HEK293T (cell line): ENCODE measurements at regions not wholly inside any gene's neighbourhood (a gene's known extent, or its start where the extent isn't known, plus 50 kb on each side); places are given as distances from the start of the nearest gene placed in this dataset.

Experiments used
- CTCF ChIA-PET: fragments of 350-600 bp; formaldehyde crosslinking; extraction: SDS; loops from one replicate; lab custom pipeline; 2021; ENCODE audit warnings: antibody characterized with exemption, inconsistent platforms; lab: Yijun Ruan, JAX
- POLR2A ChIA-PET: fragments of 350-600 bp; formaldehyde crosslinking; extraction: SDS; loops from one replicate; lab custom pipeline; 2020; ENCODE audit warnings: antibody characterized with exemption, inconsistent platforms; lab: Yijun Ruan, JAX
- DNase-seq: peaks from one replicate; pipeline ENCODE4 v3.0.0; 2012; ENCODE audit warnings: mixed read lengths; ENCODE audit errors: extremely low spot score
- ARNT ChIP-seq: fragments of 450-650 bp; IDR thresholded peaks from 2 replicates; pipeline ENCODE4 v1.6.1; 2017; ENCODE audit warnings: mild to moderate bottlenecking
- BHLHE40 ChIP-seq: fragments of 450-650 bp; IDR thresholded peaks from 2 replicates; pipeline ENCODE4 v1.6.1; 2016; ENCODE audit warnings: mild to moderate bottlenecking, moderate library complexity, borderline replicate concordance
- CTBP1 ChIP-seq: fragments of 450-650 bp; IDR thresholded peaks from 2 replicates; pipeline ENCODE4 v1.6.1; 2016; ENCODE audit warnings: borderline replicate concordance
- ELF4 ChIP-seq: fragments of 450-650 bp; IDR thresholded peaks from 2 replicates; pipeline ENCODE4 v1.6.1; 2017; ENCODE audit warnings: antibody characterized with exemption
- FOXA1 ChIP-seq: fragments of 450-650 bp; IDR thresholded peaks from 2 replicates; pipeline ENCODE4 v1.6.1; 2016; ENCODE audit warnings: mild to moderate bottlenecking
- FOXK2 ChIP-seq: fragments of 450-650 bp; IDR thresholded peaks from 2 replicates; pipeline ENCODE4 v1.6.1; 2016; ENCODE audit warnings: mild to moderate bottlenecking
- FOXM1 ChIP-seq: fragments of 450-650 bp; IDR thresholded peaks from 2 replicates; pipeline ENCODE4 v1.6.1; 2017; ENCODE audit warnings: mild to moderate bottlenecking, borderline replicate concordance
- HDGF ChIP-seq: fragments of 450-650 bp; IDR thresholded peaks from 2 replicates; pipeline ENCODE4 v1.6.1; 2017; ENCODE audit warnings: antibody characterized with exemption, borderline replicate concordance
- L3MBTL2 ChIP-seq: fragments of 450-650 bp; conservative IDR thresholded peaks from 2 replicates; pipeline ENCODE4 v1.6.1; 2016; ENCODE audit warnings: mild to moderate bottlenecking
- LEF1 ChIP-seq: fragments of 450-650 bp; IDR thresholded peaks from 2 replicates; pipeline ENCODE4 v1.6.1; 2017; ENCODE audit warnings: mild to moderate bottlenecking, borderline replicate concordance
- NFRKB ChIP-seq: fragments of 450-650 bp; IDR thresholded peaks from 2 replicates; pipeline ENCODE4 v1.6.1; 2016; ENCODE audit warnings: mild to moderate bottlenecking, moderate library complexity
- SP1 ChIP-seq: fragments of 450-650 bp; IDR thresholded peaks from 2 replicates; pipeline ENCODE4 v1.6.1; 2017
- SUZ12 ChIP-seq: fragments of 450-650 bp; IDR thresholded peaks from 2 replicates; pipeline ENCODE4 v1.6.1; 2016; ENCODE audit warnings: mild to moderate bottlenecking
- TARDBP ChIP-seq: fragments of 450-650 bp; IDR thresholded peaks from 2 replicates; pipeline ENCODE4 v1.6.1; 2016
- ZNF384 ChIP-seq: fragments of 450-650 bp; IDR thresholded peaks from 2 replicates; pipeline ENCODE4 v1.6.1; 2016
- TF ChIP-seq, protein P1 (sequence below): fragments of 450-650 bp; IDR thresholded peaks from 2 replicates; pipeline ENCODE4 v1.6.1; 2016

DNA sequence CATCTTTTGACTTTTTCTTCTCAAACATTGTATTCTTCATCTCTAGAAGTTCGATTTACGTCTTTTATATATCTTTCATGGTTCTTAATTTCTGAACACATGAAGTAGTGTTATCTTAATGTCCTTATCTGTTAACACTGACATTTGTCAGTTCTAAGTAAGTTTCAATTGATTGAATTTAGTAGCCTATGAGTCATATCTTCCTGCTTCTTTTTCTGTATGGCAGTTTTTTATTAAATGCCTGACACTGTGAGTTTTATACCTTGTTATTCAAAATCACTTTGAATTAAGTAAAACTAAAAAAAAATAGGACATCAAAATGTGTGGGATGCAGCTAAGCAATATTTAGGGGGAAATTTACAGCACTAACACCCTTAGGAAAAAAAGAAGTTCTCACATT, 707.0 kb upstream of the ACO1 start:
- ChIA-PET POLR2A (no interaction called here), CTCF (no interaction called here)
- DNase-seq = no peak
- no peak for TF ChIP-seq LEF1
- no peak for TF ChIP-seq FOXA1
- TF ChIP-seq ARNT = no peak
- no peak for TF ChIP-seq CTBP1
- TF ChIP-seq FOXM1 = no peak

DNA sequence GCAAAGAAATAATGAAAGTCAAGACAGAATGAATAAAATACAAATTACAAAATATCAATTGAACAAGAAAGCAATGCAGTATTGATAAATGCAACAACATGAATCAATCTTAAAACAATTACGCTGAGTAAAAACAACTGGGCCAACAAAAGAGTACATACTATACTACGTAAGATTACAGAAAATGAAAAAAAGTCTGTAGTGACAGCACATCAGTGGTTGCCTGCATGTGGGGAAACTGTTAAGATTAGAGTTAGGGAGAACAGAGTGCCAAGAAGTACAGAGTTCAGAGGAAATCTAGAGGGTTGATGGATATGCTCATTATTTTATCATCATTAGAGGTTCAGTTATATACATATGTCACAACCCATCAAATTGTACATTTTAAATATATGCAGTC, 706.6 kb upstream of the ACO1 start:
- no peak for DNase-seq
- ChIA-PET CTCF (no interaction called here), POLR2A (no interaction called here)
- TF ChIP-seq LEF1 (no peak), FOXK2 (no peak), BHLHE40 (no peak), TARDBP (no peak), HDGF (no peak), FOXA1 (no peak), ELF4 (no peak), SUZ12 (no peak), CTBP1 (no peak), SP1 (no peak)

DNA sequence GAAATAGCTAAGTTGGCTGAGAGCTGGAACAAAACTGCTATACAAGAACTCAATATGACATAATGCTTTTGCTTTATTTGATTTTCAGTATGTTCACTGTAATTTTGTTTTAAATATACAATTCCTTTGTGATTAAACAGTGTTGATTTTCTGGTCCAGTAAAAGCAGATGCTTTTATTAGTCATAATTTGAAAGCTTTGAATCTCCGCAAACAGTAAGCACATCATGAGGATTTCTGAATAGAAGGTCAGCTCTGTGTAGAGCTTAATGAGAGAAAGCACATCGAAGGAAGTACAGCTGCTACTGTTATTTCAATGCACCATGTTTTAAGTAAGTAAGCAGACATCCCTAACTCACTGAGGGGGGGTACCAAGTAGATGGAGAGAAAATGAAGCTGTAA, 701.3 kb upstream of the ACO1 start:
- ChIA-PET CTCF (no interaction called here), POLR2A (no interaction called here)
- TF ChIP-seq FOXK2 (no peak), NFRKB (no peak), HDGF (no peak)
- DNase-seq = no peak

DNA sequence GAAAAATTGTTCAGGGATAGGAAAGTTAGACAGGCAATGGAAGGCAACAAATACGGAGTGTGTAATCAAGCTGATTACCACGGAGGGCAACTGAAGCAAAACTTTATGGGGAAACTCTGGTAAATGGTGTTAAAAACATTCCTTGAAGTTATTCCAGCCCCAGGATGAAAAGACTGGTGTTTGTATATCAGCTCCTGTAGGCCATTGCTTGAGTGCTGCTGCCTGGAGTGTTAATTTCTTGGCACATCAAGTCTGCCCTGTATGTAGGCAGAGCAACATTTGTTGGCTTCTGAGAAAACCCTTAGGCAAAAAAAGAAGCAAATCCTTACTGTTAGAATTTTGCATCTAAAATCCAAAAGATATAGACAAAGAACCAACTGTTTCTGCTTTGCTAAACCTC, 686.5 kb upstream of the ACO1 start:
- TF ChIP-seq ELF4 (no peak), SP1 (no peak), TARDBP (no peak), HDGF (no peak), FOXM1 (no peak), ZNF384 (no peak), NFRKB (no peak), L3MBTL2 (no peak), CTBP1 (no peak), SUZ12 (no peak), FOXA1 (no peak), LEF1 (no peak), FOXK2 (no peak), BHLHE40 (no peak), ARNT (no peak)
- TF ChIP-seq, protein P1, sequence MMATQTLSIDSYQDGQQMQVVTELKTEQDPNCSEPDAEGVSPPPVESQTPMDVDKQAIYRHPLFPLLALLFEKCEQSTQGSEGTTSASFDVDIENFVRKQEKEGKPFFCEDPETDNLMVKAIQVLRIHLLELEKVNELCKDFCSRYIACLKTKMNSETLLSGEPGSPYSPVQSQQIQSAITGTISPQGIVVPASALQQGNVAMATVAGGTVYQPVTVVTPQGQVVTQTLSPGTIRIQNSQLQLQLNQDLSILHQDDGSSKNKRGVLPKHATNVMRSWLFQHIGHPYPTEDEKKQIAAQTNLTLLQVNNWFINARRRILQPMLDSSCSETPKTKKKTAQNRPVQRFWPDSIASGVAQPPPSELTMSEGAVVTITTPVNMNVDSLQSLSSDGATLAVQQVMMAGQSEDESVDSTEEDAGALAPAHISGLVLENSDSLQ = no peak
- ChIA-PET CTCF (no interaction called here), POLR2A (no interaction called here)
- no peak for DNase-seq

DNA sequence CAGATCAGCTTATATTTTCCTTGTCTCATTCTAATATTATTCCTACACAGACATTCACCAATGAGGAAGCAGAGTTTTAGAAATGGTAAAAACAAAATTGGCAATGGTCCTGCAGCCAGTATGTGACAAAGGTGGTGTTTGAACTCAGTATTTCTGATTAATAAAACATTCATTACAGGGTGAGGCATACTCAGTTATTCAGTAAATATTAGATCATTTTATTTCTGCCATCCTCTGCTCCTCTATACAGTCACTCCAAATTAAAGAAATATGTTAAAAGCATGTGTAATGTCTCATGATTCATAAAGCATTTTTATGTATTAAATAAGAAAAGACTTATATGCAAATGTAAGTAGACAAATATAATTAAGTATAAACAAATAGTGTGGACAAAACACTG, 684.6 kb upstream of the ACO1 start:
- ChIA-PET CTCF (no interaction called here), POLR2A (no interaction called here)
- TF ChIP-seq SUZ12 (no peak), NFRKB (no peak), HDGF (no peak), FOXK2 (no peak), SP1 (no peak), ELF4 (no peak), TARDBP (no peak), FOXM1 (no peak), LEF1 (no peak), ZNF384 (no peak), ARNT (no peak), FOXA1 (no peak), CTBP1 (no peak), BHLHE40 (no peak), L3MBTL2 (no peak)
- TF ChIP-seq, protein P1 = no peak
- no peak for DNase-seq

DNA sequence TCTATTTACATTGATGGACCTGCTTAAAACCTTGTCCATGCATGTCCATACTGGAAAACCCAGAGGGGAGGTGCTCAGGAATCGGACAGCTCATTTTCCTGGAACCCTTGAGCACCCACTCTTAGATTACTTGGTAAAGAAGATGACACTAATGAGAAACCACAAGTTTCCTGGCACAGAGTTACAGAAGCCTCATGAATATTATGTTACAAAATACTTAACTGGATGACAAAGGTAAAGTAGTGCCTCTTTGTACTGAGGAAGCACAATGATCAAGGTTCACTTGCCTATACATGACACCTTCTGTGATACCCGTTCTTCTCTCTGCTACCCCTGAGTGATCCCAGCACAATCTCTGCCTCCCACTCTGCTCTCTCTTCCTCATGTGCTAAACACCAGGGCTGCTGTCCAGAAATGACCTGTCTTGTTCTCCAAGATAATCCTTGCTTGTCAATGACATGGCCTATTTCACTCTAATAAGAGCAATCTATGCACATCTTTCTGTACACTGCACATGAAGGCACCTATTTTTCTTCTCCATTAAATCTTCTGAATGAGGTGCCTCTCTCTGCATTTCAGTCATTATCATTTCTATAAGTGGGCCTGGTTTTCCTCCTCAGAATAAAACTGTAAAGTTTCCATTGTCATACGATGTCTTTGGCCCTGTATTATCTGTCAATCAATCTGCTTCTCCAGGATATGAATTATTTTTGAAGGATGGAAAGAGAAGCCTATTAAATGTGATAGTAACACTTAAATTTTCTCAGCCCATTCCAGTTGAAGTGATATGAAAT, 684.0 kb upstream of the ACO1 start:
- no peak for DNase-seq

More for the DNA sequence above, 684.0 kb upstream of the ACO1 start:
- TF ChIP-seq ELF4 (no peak), FOXK2 (no peak), LEF1 (no peak), SP1 (no peak), L3MBTL2 (no peak), ARNT (no peak), NFRKB (no peak), FOXM1 (no peak), CTBP1 (no peak), SUZ12 (no peak), FOXA1 (no peak), BHLHE40 (no peak), ZNF384 (no peak), TARDBP (no peak), HDGF (no peak)
- TF ChIP-seq, protein P1 = no peak
- ChIA-PET CTCF (no interaction called here), POLR2A (no interaction called here)
